Hepatocyte (in vitro differentiated cells): ENCODE measurements at regions not wholly inside any gene's neighbourhood (a gene's known extent, or its start where the extent isn't known, plus 50 kb on each side); places are given as distances from the start of the nearest gene placed in this dataset.

Experiments used
- EZH2 ChIP-seq: fragments of 200-600 bp; sonication (generic); IDR thresholded peaks from 2 replicates; pipeline ENCODE4 v1.6.1; 2016; ENCODE audit warnings: antibody characterized with exemption, mild to moderate bottlenecking, borderline replicate concordance
- TF ChIP-seq, protein P1 (sequence below): fragments of 200-600 bp; sonication (generic); IDR thresholded peaks from 2 replicates; pipeline ENCODE4 v1.5.1; 2016; ENCODE audit warnings: antibody characterized with exemption, mild to moderate bottlenecking; ENCODE audit not compliant: poor library complexity

DNA sequence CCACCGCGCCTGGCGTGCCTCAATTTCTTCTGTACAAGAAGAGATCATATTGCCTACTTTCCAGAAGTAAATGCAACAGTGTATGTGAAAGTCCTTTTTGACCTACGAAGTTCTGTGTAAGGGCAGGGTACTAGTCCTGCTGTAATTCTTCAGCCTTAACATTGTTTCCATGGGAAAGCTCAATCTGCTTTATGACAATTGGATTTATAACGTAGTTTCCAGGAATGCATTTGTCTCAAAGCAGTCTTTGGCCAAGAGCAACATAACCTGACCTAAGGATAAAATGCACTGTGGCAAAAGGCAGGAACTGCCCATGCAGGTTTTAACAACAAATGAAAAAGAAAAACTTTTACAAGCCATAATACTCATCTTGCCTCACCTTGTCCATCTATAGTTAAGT lies 108.1 kb upstream of the PODXL start:
- TF ChIP-seq, protein P1, sequence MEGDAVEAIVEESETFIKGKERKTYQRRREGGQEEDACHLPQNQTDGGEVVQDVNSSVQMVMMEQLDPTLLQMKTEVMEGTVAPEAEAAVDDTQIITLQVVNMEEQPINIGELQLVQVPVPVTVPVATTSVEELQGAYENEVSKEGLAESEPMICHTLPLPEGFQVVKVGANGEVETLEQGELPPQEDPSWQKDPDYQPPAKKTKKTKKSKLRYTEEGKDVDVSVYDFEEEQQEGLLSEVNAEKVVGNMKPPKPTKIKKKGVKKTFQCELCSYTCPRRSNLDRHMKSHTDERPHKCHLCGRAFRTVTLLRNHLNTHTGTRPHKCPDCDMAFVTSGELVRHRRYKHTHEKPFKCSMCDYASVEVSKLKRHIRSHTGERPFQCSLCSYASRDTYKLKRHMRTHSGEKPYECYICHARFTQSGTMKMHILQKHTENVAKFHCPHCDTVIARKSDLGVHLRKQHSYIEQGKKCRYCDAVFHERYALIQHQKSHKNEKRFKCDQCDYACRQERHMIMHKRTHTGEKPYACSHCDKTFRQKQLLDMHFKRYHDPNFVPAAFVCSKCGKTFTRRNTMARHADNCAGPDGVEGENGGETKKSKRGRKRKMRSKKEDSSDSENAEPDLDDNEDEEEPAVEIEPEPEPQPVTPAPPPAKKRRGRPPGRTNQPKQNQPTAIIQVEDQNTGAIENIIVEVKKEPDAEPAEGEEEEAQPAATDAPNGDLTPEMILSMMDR: no peak
- no peak for TF ChIP-seq EZH2
